Right ventricle myocardium inferior (tissue), 1 donor: ENCODE measurements at regions not wholly inside any gene's neighbourhood (a gene's known extent, or its start where the extent isn't known, plus 50 kb on each side); places are given as distances from the start of the nearest gene placed in this dataset.
"Not testable (repeated sequence)": the region's sequence is repeated elsewhere in the genome, so short reads cannot be mapped to it uniquely, and the experiment has no call there.

ENCODE experiments used
- ATAC-seq: fragments of 200-7000 bp; cut with Tn5 transposase; one replicate; pipeline ENCODE4 v1.9.1; 2020; ENCODE audit warnings: mild to moderate bottlenecking, moderate library complexity
- DNase-seq: peaks from one replicate; pipeline ENCODE4 v3.0.0; 2021; ENCODE audit errors: missing footprints
- intact Hi-C: fragments of 100-400 bp; cut with DNase I; formaldehyde crosslinking; loops from one replicate; pipeline ENCODE4 v1.11.0; 2022
- donor health status: DM: no; HTN: yes; CAD: no; lungs with severe emphysema.

DNA sequence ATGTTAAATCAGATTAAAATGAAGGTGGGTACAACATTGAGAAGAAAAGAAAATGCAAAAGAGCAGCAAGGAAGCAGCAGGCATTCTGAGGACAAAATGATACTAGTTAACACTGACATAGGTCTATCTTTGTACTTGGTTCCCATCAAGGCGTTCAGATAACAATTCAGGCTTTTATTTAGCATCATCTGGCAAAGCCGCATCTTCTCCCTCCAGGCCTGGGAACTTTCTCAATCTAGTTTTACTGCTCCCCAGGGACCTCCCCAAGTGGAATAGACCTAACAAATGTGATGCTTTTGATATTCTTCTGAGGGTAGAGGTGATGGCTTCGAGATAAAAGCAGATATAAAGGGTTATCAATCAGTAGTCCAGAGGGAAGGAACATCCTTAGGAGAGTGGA, 130.6 kb downstream of the C3orf38 start:
- no peak for DNase-seq
- ATAC-seq: no peak
- intact Hi-C loops: no loop called here

DNA sequence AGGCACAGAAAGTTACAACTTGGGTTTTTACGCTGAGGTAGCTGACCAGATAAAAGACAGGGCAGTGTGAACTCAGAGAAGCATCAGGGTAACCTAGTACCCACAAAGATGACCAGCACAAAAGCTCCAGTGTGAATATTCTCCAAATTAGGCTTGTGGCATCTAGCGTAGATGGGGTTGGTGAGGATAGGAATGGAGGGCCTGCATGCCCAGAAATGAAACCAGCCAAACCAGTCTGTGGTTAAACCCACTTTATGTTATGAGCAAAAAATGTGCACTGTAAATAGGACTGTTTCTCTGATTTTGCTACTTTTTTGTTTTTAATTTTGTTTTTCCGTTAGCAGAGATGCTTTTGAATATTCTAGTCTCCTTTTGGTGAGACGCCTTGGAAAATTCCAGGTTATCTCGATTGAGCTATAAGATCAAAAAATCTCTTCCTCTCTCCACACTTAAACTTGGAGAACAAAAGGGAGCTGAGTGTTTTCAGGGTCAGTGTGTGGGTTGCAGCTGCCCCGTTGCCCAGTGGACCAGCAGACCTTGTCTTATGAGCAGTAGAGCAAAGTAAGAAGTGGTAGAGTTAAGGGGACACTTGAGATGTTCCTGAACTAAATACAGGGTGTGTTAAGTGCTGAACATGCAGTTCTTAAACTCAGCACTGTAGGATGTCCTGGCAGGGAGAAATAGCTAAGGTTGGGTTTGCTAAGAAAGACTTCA, 132.9 kb downstream of the C3orf38 start:
- ATAC-seq (no peak), DNase-seq (no peak)
- intact Hi-C loops: no loop called here

DNA sequence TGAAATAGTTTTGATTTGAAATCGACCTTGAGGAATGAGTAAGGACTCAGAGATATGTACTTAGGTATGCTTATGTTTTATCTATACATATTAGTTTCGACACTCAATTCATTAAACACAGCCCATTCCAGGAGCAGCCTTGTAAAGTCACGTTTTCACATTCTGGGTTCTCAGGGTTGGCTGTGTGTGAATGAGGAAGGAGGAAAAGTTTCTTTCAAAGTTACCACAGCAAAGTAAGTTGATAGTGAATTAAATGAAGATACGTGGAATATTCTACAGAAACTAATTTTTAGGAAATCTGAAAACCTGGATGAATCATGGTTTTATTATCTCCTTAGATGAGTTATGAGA, 133.5 kb downstream of the C3orf38 start:
- ATAC-seq: no peak
- intact Hi-C loops: no loop called here
- DNase-seq: no peak

DNA sequence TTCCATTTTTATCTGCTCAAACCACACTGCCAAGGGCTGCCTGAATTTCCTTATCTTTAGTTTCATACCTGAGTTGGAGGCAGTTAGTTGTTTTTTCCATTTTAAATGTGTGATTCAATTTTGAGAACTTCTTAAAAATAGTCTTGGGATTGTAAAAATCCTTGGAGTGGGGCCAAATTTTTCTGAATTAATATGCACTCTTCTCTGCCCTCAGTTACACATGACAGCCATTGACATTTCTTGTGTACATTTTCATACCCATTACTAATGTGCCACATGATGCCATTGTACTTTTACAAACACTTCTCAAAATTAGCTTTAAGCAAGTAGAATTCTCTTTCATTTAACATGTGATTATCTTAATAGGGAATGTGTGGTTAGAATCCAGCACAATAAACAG, 141.7 kb downstream of the C3orf38 start:
- DNase-seq (no peak), ATAC-seq (no peak)
- intact Hi-C loops: no loop called here

DNA sequence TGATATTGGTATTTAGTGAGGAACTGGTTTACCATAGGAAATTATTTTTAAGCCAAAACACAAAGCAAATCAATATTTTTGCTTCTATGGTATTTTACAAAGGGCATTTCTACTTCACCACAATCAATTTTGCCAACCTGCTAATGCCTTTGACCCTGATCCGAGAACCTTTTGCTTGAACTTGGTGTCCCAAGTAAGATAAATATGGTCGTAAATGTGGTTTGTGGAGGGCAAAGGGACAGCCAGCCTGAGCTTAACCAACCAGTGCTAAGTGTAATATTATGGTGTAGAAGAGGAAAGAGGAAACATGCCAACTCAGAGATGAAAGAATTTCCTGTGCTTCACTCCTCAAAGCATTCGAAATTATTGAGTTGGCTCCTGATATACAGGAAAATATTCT, 148.4 kb downstream of the C3orf38 start:
- intact Hi-C loops: no loop called here
- no peak for DNase-seq
- ATAC-seq: no peak

DNA sequence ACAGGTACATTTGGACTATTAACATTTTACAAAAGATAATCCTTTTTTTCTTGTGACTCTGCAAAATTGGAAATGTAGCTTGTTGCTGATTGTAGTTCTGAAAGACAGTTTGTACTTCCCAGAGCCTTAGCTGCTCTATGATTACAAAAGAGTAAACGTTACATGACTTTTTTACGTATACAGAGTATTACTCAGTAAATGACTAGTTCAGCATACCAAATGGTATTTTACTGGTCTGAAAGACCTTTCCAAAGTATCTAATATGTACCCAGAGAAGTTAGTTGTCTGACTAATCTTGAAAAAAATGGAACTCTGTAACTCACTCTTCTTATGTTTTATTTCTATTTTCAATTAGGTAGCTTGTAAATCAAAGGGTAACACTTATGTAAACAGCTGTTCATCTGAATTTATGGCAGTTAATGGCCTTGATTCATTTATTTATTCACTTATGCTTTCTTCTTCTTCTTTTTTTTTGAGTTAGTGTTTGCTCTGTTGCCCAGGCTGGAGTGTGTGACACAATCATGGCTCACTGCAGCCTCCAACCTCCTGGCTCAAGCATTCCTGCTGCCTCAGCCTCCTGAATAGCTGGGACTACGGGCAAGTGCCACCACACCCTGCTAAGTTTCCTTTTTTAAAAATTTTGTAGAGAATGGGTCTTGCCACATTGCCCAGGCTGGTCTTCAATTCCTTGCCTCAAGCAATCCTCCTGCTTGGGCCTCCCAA, 151.7 kb downstream of the C3orf38 start:
- ATAC-seq (no peak), DNase-seq (no peak)
- intact Hi-C loops: no loop called here

DNA sequence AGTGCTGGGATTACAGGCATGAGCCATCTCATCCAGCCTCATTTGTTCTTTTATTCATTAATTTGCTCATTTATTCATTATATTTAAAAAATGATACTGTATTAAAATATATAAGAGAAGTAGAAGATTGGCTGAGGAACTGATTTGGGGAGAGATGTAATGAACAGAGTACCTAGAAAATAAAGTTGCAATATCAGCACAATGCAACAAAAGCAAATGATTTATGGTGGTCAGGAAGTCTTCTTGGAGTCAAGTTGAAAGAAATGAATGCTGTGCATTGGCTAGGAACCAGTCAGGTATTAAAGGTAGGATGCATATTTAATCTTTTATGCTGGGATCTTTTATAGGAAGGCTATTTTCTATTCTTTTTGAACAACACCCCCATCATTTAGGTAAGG, 152.2 kb downstream of the C3orf38 start:
- intact Hi-C loops: no loop called here
- DNase-seq (no peak), ATAC-seq (no peak)

DNA sequence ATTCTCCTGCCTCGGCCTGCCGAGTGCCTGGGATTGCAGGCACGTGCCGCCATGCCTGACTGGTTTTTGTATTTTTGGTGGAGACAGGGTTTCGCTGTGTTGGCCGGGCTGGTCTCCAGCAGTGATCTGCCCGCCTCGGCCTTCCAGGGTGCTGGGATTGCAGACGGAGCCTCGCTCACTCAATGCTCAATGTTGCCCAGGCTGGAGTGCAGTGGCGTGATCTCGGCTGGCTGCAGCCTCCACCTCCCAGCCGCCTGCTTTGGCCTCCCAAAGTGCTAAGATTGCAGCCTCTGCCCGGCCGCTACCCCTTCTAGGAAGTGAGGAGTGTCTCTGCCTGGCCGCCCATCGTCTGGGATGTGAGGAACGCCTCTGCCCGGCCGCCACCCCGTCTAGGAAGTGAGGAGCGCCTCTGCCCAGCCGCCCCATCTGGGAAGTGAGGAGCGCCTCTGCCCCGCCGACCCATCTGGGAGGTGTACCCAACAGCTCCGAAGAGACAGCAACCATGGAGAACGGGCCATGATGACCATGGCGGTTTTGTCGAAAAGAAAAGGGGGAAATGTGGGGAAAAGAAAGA, 153.7 kb downstream of the C3orf38 start:
- DNase-seq: not testable (repeated sequence)

DNA sequence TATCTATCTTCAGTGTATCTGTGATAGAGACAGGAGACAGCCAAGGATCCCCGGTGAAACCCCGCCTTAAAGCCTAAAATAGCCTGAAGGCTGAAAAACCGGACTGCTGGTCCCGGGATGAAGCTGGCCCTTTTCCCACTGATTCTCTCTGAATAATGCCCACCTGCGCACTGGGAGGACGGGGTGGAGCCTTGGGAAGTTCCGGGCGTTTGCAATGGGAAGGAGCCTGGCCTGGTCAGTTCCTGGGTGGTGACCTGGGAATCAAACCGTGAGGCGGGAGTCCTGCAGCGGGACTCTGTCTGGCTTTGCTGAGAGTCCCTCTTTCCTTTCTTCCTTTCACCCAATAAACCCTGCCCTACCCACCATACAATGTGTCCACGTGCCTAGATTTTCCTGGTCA, 157.9 kb downstream of the C3orf38 start:
- DNase-seq: no peak
- intact Hi-C loops: no loop called here
- ATAC-seq: no peak

More for the DNA sequence above, 153.7 kb downstream of the C3orf38 start:
- intact Hi-C loops, ATAC-seq: not testable (repeated sequence)

DNA sequence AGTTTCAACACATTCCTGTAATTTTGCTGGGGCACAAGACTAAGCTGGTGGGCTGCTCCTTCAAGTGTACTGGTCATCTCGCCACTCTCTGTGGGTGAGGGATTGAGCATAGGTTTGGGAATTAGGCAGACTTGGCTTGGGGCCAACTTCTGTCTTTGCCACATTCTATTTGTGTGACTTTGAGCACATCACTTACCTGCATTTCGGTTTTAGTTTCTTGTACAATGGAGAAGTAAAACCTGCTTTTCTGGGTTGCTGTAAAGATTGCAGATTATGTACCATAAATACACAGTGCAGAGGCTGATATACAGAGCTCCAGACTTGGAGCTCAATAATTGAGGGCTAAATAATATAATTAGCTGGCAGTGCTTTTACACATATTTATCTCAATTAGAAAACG, 162.1 kb downstream of the C3orf38 start:
- DNase-seq: no peak
- no peak for ATAC-seq
- intact Hi-C loops: no loop called here

DNA sequence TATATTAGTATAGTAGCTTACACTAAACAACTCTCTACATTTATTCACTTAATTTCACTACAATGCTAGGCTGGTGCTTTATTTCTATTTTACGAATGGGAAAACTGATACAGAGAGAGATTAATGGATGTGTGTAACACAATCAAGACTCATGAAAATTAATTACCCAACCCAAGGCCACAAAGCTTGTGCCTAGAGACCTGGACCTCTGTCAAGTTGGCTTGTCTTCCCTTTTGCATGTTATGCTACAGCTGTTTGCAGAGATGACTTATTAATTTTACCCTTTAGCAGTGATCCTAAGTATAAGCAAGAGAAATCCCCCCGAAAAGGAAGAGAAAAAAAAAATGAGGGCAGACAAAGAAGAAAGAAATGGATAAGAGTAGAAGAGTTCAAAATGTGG, 162.5 kb downstream of the C3orf38 start:
- no peak for ATAC-seq
- intact Hi-C loops: no loop called here
- DNase-seq: no peak

DNA sequence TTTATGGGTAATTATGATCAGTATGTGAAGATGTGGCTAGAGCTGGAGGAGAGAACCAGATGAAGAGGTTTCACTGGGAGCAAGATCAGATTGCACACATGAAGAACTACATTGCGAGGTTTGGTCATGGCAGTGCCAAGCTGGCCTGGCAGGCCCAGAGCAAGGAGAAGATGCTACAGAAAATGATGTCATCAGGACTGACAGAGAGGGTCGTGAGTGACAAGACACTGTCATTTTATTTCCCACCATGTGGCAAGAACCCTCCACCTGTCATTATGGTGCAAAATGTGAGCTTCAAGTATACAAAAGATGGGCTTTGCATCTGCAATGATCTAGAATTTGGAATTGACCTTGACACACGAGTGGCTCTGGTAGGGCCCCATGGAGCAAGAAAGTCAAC, 168.3 kb downstream of the C3orf38 start:
- intact Hi-C loops: no loop called here
- ATAC-seq: no peak
- no peak for DNase-seq

DNA sequence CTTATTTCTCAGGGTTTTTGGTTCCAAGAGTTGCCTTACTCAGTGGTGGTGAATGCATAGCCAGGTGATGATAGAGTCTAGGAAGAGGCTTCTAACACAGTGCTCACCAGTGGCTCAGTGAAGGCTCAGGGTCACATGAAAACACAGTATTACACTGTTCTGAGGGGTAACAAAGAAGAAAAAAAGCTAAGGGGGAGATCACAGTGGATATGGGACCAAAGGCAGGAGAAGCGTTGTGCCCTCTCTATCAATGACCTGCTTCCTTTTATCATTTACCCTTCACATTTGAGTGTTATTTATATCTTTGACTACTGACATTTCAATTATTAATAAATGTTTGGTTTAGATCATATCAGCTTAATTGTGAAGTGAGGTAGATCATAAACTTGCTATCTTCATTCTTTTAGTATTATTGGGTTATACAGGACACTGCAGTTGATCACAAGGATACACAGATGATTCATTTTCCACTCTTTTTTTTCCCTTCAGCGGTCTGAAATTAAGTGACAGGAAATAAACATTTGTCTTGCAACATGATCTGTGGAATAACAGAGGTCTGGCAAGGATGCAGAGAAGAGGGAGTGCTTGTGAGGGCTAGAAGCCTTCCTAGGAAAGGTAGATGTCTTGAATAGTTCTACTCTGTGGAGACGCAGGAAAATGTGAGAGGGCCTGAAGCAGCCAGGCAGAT, 171.7 kb downstream of the C3orf38 start:
- intact Hi-C loops: no loop called here
- ATAC-seq (no peak), DNase-seq (no peak)

DNA sequence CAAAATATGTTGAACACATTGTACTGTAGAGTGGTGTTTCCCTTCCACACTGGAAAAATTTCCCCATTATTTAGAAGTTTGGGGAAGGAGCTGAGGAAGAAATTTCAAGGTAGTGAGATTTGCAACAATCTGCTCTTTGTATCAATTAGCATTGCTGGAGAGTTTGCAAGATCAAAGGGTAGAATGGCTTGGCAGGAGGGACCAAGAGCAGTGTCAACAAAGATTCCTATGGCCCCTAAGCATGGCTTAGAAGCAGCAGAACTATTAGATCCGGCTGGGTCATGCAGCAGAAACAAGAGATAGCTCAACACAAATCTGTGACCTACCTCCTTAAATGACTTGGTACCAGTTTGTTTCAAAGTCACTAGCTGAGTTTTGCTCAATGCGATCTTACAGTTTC, 175.0 kb downstream of the C3orf38 start:
- no peak for DNase-seq
- intact Hi-C loops: no loop called here
- no peak for ATAC-seq

DNA sequence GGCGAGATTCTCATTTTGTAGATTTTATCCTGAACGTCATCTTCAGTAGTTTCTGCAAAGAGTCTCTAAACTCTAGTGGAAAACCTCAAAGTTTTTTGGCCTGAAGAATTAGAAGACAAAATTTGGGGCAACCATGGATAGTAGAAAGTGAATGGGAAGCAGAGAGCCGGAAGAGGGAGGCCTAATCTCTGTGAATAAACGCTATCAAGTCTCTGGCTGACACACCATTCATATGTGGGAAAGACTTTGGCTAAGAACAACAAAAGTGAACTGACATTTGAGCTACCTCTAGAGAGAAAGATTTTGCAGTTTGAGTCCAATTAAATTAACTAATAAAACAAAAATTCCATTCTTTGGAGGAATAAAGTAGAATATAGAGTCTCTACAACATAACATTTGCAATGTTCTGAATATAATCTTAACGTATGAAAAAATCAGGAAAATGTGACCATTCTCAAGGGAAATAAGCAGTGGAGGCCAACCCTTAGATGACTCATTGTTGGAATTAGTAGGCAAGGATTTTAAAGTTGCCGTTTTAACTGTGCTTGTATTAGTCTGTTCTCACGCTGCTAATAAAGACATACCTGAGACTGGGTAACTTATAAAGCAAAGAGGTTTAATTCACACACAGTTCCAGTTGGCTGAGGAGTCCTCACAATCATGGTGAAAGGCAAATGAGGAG, 184.6 kb downstream of the C3orf38 start:
- intact Hi-C loops: no loop called here
- ATAC-seq: no peak
- DNase-seq: no peak

DNA sequence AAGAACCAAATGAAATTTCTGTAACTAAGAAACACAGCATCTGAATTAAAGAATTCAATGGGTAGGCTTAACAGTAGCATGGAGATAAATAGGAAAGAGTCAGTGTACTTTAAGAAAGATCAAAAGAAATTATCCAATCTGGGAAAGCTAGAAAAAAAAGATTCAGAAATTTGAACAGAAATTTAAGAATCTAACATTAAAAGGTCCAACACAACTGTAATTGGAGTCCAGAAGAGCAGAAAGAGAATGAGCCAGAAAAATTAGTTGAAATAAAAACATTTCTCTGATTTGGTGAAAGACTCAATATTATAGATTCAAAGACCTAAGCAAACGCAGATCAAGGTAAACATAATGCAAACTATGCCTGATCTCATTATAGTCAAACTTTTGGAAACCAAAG, 187.1 kb downstream of the C3orf38 start:
- no peak for ATAC-seq
- no peak for DNase-seq
- intact Hi-C loops: no loop called here

DNA sequence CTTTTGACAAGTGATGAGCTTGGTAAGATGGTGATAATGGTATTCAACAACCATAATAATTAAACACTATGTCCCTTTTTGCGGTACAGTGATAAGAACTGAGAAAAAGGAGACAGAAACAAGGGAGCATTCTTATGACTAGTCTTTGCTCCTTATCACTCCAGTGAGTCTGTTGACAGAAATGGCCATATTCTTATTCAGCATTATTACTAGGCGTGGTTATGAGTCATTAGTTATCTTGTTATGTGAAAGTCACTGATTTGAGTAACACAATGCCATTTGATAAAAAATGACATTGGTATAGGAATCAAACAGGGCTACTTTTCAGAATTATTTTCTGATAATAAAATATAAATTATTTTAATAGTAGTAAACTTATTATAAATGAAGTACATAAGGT, 193.5 kb downstream of the C3orf38 start:
- DNase-seq: no peak
- no peak for ATAC-seq
- intact Hi-C loops: no loop called here

DNA sequence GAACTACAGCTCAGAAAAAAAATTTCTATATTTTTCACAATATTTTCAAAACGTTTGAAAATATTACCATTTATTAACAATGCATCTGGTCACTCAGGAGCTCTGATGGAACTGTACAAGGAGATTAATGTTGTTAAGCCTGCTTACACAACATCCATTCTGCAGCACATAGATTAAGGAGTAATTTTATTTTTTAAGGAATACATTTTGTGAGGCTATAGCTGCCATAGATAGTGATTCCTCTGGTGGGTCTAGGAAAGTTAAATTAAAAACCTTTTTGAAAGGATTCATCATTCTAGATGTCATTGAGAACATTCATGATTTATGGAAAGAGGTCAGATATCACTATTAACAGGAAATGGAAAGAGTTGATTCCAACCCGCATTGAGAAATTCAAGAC, 196.9 kb downstream of the C3orf38 start:
- intact Hi-C loops: no loop called here
- DNase-seq: no peak
- ATAC-seq: no peak

DNA sequence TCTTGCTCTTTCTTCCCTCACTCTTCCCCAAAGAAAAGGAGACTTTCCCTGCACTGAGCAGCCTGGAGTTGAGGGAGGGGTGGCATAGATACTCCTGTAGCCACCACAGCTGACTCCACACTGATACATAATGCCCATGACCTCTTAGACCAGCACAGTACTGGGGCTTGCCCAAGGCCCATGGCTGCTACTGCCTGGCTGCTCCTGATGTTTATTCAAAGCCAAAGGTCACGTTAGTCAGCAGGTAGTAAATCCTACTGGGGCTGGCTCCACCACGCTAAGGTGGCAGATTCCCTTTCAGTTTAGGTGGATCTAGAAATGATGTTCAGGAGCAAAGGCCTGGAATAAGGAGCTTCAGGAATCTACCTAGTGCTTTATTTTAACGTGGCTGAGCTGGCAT, 212.7 kb downstream of the C3orf38 start:
- intact Hi-C loops: no loop called here
- no peak for DNase-seq
- ATAC-seq: no peak
